ENCODE measurements at regions not wholly inside any gene's neighbourhood (a gene's known extent, or its start where the extent isn't known, plus 50 kb on each side); places are given as distances from the start of the nearest gene placed in this dataset.
"Not testable (repeated sequence)": the region's sequence is repeated elsewhere in the genome, so short reads cannot be mapped to it uniquely, and the experiment has no call there.

DNA sequence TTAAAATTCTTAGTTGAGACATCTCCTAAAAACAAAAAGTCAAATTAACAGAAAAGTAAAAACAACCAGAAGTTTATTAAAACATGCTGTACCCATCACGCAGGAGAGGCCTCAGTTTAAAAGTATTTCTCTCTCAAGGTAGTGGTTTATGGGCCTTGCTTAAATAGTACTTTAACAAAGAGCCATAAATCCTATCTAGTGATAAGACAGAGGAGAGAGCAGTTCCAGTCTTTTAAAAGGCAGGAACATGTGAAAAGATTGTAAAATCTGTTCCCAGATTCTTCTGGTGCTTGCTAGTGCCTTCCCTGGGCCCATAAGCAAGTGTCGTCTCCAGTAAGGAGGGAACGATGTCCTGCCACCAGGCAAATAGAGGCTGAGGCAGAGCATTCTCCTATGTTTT, 476.3 kb upstream of the ADGRL3 start:
- DNase-seq: no peak

DNA sequence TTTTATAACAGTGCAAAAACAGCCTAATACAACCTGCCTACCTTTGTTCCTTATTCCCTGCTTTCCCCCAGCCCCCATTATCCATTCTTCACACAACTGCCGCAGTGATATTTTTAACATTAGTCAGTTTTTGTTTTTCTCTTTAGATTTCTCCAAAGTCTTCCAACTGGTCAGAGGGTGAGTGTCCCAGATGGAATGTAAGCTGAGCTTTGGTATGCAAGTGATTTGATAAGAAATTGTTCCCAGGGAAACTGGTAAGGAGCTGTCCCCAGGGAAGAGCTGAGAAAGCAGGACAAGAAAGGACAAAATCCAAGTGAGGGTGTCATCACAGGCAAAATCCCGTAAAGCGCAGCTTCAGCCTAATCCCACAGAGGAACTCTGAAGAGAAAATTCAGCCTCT, 475.5 kb upstream of the ADGRL3 start:
- DNase-seq: no peak

DNA sequence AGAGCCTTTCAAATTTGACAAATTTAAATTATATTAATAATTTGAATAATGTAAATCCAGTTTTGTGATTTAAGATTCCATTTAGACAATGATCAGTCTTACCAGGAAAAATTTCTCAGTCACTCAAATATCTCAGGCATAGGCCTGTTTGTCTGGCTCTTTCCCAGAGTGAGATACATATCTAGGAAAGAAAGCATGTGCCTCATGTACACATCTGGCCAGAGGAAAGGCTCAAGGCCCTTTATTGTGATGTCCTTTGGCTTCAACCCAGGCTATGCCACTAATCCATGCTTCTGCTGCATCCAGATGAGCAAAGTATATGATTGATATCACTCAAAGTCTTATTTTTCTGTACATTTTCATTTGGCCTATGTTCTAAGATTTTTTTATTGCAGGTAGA, 473.3 kb upstream of the ADGRL3 start:
- DNase-seq: no peak

DNA sequence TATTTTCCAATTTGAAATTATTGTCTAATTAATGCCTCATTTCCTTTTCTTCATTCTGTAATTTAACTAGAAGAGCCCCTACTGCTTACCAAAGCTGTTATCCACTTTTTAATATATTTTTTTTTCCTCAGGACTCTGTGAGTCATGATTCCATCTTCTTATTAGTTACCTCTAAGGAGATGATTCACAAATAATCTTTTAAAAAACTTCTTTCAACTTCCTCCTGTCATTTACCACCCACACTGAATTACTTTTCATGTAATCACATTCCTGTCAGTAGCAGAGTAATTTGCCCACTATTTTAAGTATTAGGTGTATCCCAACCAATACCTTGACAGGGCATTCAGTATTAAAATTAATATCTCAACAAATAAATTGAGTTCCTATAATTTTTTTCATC, 470.9 kb upstream of the ADGRL3 start:
- no peak for DNase-seq

DNA sequence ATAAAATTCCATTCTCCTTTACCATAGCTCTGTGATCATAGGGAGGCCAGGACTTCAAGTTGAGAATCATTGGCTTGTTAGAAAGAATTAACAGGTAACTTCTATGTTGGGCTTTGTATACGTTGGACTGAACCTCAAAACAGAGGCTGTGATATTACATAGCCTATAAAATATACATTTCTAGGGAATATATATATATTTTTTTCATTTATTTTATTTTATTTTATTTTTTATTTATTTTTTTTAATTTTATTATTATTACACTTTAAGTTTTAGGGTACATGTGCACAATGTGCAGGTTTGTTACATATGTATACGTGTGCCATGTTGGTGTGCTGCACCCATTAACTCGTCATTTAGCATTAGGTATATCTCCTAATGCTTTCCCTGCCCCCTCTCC, 470.4 kb upstream of the ADGRL3 start:
- DNase-seq: not testable (repeated sequence)

DNA sequence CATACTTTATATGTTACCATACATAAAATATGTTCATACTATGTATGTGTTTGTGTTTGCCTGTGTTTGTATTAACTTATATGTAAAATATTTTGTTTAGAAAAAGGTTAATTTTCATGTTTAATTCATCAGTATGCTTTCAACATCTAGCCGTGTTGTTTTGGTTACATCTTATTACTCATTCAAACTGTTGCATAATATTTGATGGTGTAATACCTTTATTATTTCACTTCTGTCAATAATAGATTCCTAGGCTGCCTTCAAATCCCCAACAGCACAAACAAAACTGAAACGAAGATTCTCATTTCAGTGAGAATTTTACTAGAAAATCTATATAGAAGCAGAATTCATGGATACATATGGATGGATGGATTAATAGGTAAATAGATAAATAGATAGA, 462.3 kb upstream of the ADGRL3 start:
- no peak for DNase-seq

DNA sequence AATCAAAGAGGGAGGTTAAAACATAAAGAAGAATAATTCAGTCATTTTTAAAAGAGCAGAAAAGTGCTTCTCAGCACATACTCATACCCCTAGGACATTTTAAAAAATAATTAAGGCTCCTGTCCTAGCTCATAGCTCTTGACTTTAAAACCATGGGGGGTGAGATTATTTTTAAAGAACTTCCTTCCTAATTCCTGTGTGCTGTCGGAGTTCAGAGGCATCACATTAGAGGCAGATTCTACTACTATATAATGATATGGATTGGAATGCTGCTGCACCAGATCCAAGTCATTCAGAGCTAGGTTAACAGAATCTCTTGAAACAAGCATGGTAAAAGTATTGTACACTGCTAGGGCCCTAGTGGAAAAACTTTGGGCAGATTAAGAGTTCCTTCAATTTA, 456.5 kb upstream of the ADGRL3 start:
- no peak for DNase-seq

DNA sequence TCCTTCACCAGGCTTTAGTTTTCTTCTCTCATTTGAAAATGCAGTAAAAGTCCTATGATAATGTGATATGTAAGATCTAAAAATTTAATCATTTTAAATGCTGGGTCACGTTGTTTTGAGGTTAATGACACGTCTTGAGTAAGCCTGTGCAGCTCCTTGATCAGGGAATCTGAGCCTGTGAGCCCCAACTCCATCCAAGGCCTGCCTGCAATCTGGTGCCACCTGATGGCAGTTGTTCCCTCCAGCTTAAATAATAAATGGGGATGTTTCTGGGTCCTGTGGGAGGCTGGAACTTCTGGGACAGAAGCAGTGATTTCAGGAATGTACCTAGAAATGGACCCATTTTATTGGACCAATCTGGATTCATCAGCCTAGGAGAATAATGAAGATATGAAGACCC, 455.4 kb upstream of the ADGRL3 start:
- DNase-seq: no peak

DNA sequence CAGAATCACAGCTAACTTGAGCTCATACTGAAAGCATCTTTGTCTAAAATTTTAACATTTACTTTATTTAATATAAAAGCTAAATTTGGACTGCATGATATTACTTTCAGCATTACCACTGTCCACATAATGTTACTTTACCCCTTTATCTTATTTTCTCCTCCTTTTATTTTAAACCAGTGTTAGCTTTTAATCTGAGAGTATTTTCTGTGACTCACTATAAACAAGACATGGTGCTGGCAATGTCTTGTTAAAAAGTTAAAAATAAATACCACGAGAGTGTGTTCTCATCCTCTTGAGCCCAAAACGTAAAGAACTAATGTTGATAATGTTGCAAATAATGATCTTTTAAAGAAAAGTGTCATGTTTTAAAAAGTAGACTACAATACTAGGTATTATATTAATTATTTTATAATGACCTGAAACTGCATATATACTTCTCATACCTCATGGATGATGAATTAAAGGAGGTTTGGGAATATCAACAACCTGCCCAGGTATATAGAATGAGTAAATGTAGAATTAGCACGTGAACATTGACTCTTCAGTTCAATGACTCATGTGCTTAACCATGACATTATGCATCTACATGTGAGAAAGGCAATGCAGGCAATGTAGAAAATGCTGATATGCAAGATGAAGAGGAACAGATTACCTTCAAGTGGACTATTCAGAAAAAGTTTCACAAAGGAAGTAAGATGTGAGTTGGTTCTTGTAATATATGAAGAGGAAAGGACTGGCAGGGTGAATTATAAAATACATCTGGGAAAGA, 454.1 kb upstream of the ADGRL3 start:
- no peak for DNase-seq

DNA sequence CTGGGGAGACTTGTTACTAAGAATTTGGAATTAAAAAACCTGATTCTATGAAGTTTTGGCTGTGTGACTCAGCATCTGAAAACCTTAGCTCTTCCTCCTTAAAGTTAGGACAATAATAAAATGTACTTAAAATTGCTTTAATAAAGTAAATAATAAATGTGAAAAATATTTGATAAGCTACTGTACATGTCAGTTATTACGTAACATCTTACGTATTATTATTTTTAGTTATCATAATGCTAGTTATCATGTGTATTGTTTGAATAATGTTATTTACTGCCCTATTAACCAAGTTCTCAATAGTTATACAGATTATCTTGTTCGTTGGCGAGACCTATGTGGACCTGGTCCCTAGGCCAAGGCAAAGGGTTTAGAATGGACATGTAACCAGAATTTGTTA, 449.2 kb upstream of the ADGRL3 start:
- DNase-seq: no peak

DNA sequence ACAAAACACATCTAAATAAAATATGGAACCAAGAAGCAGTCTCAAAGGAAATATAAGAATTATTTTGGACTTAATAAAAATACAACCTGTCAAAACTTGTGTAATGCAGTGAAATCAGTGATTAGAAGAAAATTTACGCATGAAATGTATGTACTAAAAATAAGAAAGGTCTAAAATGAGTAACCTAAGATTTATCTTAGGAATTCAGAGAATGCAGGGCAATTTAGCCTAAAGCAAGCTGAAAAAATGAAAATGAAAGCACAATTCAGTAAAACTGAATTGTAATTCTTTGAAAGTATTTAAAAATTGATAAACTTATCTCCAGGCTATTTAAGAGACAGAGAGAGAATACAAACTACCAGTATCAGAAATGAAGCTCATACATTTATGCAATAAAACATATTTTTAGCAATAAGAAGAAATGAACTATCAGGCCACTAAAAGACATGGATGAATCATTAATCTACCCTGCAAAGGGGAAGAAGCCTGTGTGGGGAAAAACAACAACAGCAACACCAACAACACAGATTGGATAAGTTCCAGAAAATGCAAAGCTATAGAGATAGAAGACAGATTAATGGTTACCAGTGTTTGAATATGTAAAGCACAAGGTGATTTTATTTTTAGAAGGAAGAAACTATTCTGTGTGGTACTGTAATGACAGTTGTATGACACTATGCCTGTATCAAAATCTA, 442.0 kb upstream of the ADGRL3 start:
- no peak for DNase-seq

DNA sequence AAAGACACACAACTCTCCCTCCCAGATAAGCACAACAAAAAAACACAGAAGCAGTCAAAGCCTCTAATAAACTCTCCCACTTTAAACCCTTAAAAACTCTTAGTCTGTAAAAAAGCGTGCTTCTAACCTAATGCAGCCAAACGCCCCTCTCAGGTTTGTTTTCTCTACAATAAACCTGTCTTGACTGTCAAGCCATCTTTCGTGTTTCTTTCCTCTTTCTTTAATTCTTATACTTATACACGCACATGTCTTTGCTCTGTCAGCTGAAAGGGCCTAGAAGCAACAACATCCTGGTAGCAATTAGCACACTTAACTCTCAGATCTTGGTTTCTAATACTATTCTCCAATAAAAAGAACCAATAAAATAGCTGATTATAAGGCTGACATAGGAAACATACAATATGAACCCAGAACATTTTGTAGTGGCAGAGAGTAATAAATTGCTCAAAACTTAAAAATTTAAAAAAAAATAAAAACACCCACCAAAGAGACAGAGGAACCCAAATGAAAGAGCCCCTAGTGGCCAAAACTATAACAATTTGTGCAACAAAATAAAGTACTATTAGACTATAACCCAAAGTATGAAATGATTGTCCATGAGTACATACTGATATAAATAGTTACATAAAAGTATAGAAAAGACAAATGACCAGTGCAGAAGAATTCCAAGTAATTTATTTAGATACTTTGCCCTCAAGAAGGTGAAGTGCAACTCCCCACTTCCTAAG, 440.4 kb upstream of the ADGRL3 start:
- no peak for DNase-seq

DNA sequence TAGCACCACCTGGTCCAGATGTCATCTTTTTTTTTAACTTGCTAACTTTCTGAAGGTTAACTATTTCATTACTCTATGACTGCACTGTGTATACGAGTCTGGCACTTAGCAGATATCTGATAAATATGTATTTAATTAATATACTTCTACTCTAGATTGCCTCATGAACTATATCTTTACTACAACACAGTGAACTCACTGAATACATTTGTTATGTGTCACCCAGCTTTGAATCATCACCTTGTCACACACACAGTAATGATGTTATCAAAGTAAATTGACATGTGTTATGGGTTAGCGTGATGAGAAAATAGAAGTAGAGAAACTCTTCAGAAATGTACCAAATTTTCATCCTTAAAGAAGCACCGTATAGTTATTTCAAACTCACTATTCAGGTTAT, 419.3 kb upstream of the ADGRL3 start:
- DNase-seq: no peak

DNA sequence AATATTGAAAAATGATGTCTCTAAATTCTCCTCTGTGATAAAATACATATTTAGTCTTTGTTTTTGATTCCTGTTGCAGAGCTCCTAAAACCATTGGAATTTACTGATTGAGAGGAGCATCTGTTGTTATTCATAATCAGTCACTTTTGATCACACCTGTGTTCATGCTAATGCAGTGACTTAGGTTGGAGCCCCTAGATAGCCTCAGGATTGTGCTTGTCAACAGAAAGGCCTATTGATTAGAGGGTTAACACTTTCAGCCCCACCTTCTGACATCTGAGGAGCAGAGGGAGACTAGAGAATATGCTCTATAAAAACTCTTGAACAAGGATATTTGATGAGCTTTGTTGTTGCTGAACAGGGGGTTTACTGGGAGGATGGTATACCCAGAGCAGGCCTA, 409.5 kb upstream of the ADGRL3 start:
- no peak for DNase-seq

DNA sequence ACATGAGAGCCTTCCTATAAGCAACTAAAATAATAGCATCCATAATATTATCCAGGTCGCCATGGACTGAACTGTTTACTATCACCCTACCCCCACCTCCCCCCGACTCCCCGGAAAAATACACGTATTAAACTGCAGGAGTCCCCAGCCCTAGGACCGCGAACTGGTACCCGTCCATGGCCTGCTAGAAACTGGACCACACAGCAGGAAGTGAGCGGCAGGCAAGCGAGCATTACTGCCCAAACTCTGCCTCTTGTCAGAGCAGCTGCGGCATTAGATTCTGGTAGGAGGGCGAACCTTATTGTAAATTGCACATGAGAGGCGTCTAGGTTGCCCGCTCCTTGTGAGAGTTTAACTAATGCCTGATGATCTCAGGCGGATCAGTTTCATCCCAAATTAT, 405.8 kb upstream of the ADGRL3 start:
- no peak for DNase-seq

DNA sequence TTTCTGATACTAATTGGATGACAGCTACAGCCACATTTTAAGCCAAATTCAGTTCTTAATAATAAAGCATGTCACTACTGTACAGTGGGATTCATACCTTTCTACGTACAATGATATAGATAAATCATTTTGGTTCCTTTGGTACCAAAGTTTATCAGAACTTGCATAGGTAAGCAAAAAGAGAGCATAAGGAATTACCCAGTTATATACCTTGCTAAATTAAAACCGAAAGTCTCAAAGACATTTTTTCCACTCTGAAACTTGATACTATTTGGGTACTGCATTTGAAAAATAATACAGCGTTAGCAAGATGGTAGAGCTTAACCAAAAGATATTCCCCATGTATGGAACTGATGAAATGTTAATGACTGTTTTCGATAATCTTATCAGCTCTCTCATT, 400.9 kb upstream of the ADGRL3 start:
- no peak for DNase-seq

DNA sequence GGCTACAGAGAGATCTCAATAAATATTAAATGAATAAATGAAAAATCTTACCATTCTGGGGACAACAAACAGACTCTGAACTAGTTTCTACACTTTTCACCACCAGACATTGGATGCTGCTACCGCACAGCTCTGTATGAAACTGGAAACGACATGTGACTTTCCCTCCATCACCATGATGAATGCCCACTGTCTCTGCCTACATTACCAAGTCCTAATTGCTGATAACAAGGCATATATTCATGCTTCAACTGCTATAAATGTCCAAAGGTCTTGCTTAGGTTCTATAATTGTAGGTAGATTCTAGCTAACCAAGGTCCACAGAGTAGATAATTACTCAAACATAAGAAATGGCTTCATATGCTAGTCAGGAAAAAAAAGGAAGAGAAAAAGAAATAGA, 399.4 kb upstream of the ADGRL3 start:
- DNase-seq: no peak

DNA sequence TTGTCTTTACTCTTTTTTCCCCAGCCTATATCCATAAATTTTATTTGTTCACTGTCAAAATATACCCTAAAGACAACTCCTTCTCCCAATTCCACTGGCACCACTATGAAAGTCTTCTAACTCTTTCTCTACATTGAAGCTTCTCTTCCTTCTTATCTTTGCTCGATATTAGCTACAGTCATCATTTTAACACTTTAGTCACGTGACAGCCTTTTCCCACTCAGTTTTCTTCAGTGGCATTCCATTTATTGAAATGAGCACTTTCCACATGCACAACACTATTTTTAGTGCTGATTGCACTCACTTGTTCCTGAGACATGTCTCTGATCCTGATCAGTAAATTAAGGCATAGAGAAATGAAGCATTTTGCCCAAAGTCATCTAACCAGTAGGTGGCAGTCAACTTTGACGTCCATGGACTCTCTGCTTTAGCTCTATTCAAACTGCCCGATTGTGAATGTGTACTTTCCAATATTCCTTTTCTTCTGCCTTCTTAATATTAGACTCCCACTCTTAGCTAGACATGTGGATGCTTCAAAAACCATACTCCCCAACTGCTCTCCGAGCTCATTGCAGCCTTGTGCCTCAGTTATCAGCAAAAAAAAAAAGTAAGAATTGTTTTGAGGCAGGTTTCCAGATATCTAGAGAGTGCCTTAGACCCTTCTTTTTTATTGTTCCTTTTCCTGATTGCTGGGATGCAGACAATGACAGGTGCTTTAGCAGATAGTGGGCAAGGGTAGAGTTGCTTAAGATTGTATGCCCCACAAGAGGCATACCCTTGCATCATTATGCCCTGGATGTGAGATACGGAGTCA, 394.4 kb upstream of the ADGRL3 start:
- peak; percentile 13 for DNase-seq

DNA sequence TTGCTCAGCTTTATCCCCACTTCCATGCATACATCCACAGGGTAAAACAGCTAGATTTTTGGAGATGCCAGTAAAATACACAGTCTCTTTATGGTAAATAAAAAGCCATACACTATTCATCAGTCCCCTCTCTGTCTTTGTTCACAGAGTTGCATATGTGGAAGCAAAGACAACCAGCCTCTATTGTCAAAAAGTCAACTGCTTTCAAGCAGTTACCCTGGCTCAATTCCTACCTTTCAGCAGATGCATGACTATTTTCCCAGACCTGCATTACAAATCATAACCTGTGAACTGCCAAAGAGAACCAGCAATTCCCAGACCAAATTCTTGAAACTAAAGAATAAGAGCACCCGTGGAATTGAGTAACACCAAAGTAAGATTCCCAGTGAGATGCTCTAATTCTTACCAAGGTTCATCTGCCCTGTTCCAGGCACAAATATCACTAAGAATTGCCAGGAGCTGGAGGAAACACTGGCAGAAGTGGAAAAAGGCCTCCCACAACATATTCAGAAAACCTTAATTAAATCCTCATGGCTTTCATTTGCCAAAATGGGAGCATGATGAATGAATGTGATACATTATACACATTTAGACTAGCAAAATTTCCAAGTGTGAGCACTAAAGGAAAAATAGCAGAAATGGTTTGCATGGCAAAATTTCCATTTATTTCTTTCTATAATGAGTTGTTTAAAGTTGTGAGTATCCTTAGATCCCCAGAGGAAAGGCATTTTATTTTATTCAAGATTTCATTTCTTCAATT, 391.2 kb upstream of the ADGRL3 start:
- DNase-seq: no peak

DNA sequence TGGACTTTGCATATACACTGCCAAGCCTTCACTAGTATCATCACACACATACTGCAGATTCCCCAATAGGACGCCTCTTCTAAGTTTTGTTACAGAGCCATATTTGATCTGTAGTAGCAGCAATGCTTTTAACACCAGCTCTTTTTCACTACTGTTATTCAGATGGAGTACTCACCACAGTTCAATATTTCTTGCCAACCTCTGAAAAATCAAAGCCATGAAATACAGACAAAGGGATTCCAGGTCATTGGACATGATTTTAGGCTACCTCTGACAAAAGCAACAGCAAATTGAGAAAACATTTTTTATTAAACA, 390.7 kb upstream of the ADGRL3 start:
- DNase-seq: no peak

DNA sequence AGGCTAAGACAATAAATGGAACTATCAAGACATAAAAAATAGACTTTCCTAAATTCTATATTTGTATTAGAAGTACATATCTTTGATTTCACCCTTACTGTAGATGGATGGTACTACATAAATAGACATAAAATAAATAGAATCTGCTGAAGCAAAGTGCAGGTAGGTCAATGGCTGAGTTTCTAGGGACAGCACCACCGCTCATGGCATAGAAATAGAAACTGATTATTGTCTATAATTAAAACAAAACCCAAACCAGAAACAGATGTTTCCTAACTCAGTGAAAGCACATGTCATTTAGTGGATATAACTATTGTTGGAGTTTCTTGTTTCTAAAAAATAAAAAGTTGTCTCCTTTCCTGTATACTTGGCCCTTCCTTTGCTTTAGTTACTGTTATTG, 387.3 kb upstream of the ADGRL3 start:
- no peak for DNase-seq

DNA sequence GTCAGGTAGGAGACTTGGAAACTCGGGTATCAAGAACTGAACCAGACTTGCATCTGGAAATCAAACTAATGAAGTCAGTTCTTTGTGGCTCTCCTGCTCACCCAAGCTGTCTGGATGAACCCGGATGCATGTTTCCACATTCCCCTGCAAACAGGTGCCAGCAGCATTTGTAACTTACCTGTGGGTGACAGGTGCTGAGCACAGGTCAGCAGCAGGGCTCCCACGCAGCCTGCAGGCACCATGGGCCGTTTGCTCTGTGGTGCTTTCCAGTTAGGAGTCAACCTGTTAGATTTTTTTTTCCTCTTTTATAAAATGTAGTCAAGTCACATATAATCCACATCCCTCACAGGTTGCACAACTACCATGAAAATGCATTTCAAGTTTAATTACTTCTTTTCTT, 385.6 kb upstream of the ADGRL3 start:
- DNase-seq: no peak

DNA sequence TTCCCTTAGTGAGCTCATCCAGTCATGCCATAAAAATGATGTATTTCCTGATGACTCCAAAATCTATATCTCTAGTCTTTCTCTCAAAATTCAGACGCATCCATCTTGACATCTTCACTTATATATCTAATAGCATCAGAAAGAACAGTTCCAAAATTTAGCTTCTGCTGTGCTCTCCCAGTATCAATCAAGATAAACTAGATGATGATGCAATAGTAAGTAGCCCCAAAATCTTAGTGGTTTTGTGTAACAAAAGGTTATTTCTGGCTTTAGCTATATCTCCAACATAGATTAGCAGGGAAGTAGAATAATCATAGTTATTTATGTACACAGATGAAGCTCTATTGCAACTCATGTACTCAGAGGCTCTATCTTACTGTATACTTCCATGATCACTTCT, 382.5 kb upstream of the ADGRL3 start:
- no peak for DNase-seq
